Omental fat pad (tissue), 3 donors: ENCODE measurements at regions not wholly inside any gene's neighbourhood (a gene's known extent, or its start where the extent isn't known, plus 50 kb on each side); places are given as distances from the start of the nearest gene placed in this dataset.
A peak's percentile ranks its signal among the peaks of the same experiment; 100 is the strongest.

Source experiments
- ATAC-seq: fragments of 150-250 bp; one replicate; pipeline ENCODE4 v1.9.1; 2016; ENCODE audit warnings: mild to moderate bottlenecking, moderate library complexity; ENCODE audit not compliant: low FRiP score
- DNase-seq: peaks from one replicate; pipeline ENCODE4 v3.0.0-alpha.2; 2019; ENCODE audit warnings: low spot score
- CTCF ChIP-seq, 3 donors: fragments of 450-650 bp; IDR thresholded peaks; one replicate each; pipeline ENCODE4 v1.5.1; 2016 to 2017; ENCODE audit warnings: antibody characterized with exemption in 3 of 3, mild to moderate bottlenecking in 3 of 3, moderate library complexity in 2 of 3

- no peak for DNase-seq
- no peak for TF ChIP-seq CTCF (IDR thresholded peaks at IDR 0.05)
- no peak for ATAC-seq
Observed at GRCh38 chr11:116689413-116690127, 83.2 kb downstream of the BUD13 start.

- DNase-seq (no peak), ATAC-seq (no peak)
- TF ChIP-seq CTCF (IDR thresholded peaks at IDR 0.05): no peak
Observed at GRCh38 chr11:116688202-116688540, 84.6 kb downstream of the BUD13 start.

- DNase-seq: no peak
- no peak for TF ChIP-seq CTCF (IDR thresholded peaks at IDR 0.05)
Observed at GRCh38 chr11:116687458-116688201, 85.2 kb downstream of the BUD13 start.

GRCh38 chr11:116686866-116687265 is 85.9 kb downstream of the BUD13 start:
- ATAC-seq (no peak), DNase-seq (no peak)
- TF ChIP-seq CTCF (IDR thresholded peaks at IDR 0.05): no peak

More at GRCh38 chr11:116687458-116688201, 85.2 kb downstream of the BUD13 start:
- ATAC-seq: peak; percentile 37

- TF ChIP-seq CTCF (IDR thresholded peaks at IDR 0.05): no peak
- no peak for ATAC-seq
- DNase-seq: no peak
Observed at GRCh38 chr11:116683982-116684381, 88.8 kb downstream of the BUD13 start.

GRCh38 chr11:116680349-116681125 is 92.2 kb downstream of the BUD13 start:
- no peak for ATAC-seq
- TF ChIP-seq CTCF (IDR thresholded peaks at IDR 0.05): no peak
- DNase-seq: no peak
